ENCODE measurements at regions not wholly inside any gene's neighbourhood (a gene's known extent, or its start where the extent isn't known, plus 50 kb on each side); places are given as distances from the start of the nearest gene placed in this dataset.
A peak's percentile ranks its signal among the peaks of the same experiment; 100 is the strongest.

DNA sequence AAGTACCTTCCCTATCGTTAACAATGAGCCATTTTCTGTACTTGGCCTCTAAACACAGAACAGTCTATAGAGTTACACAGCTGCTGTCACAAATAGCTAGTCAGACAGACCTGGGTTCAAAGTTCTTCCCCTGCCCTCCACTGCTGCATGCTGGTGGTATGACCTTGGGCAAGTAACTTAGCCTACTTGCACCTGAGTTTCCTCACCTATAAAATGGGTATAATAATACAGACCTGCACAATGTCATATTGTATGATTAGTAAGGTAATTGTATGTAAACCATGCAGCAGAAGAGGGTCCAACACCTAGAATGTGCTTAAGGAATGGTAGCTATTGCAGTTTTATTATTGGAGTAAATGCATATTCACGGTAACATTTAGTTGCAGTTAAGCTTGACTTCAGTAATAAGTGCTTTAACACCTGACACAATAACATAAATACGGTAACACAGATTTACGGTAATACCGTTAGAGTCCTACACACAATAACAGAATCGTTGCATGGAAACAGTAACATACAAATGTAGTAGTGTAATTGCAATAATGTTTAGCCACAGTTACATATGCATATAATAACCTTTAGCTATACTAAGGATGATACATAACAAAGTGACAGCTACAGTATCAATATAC is 193.3 kb upstream of the CSF3R start:
- DNase-seq (ENCODE audit: low read depth) = no peak

DNA sequence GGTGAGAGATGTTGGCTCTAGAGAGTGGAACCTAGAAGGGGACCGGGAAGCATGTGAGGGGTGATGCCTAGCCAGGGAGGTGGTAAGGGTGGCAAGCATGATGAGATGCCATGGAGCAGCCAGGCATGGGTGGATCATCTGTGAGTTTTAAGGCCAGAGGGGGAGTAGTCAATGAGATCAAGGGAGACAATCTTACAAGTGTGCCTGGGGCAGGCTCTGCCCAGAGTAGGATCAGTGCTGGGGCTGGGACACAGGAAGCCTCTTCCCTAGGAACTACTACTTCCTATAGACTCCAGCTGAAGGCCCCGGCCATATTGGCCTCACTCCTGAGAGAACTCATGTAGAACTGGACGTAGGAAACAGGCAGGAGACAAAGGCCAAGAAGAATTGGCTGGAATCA is 192.4 kb upstream of the CSF3R start:
- no peak for DNase-seq (ENCODE audit: low read depth)

DNA sequence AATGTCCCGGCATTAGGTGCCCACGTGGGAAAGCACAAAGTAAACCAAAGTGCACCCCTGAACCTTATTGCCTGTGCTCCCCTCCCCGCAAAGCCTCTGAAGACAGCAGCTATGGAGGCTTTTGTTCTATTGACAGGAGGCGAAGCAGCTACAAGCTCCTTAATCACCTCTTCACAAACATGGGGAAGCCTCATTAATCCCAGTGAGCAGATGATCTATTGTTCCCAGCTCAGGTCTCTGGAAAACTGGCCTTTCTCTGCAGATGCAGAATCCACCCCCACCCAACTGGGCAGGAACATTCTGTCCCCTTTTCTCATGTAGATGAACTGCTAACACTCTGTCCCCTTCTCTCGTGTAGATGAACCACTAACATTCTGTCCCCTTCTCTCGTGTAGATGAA is 190.5 kb upstream of the CSF3R start:
- no peak for DNase-seq (ENCODE audit: low read depth)

DNA sequence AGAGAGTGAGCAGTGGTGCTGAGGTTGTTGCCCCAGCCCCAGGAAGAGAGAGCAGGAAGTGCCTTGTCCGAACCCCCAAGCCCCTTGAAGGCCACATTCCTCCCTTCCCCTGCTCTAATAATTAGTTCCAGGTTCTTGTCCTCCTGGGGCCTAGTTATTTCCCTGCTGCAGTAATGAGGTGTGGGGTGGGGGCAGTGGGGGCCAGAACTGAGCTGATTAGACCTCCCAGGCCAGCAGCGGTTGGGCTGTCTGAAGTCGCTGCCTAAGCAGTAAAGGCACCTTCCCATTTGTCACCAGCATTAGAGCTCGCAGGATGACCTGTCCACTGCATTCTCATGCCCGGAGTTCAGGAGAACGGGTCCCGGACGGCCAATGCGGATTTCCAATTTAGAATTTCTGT is 186.5 kb upstream of the CSF3R start:
- no peak for DNase-seq (ENCODE audit: low read depth)

DNA sequence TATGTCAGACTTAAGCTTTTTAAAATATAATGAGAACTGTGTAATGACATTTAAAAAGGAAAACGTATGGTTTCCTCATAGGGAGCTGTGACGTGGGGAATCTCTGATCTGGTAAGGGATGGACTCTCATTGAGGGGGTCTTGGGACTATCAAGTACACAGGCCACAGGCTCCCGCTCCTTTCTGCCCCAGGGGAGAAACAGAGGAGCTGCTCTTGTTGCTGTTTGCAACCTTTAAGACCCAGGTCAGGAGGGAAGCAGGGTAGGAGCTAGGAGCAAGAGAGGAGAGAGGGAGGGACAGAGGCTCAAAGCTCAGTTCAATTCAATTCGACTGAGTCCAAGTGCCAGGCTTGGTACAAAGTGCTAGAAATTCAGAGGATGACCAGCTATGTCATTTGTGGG is 185.1 kb upstream of the CSF3R start:
- DNase-seq (ENCODE audit: low read depth) = no peak

DNA sequence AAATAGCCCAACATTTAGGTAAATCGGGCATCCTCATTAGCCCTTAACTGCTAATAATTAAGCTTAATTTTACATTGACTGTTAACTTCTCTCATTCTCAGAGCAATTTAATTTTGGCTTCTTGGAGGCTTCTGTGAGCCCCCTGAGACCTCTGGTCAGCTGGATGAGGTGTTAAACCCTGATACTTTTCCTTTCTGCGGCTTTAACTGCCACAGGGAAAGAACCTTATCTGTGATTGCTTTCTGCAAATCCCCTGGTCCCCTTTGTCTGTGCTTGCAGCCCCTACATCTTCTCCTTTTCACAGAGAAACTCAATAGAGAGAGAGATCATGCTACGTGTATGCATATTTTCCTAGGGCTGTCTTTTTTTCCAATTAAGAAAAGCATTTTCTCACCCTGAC is 184.5 kb upstream of the CSF3R start:
- no peak for DNase-seq (ENCODE audit: low read depth)

DNA sequence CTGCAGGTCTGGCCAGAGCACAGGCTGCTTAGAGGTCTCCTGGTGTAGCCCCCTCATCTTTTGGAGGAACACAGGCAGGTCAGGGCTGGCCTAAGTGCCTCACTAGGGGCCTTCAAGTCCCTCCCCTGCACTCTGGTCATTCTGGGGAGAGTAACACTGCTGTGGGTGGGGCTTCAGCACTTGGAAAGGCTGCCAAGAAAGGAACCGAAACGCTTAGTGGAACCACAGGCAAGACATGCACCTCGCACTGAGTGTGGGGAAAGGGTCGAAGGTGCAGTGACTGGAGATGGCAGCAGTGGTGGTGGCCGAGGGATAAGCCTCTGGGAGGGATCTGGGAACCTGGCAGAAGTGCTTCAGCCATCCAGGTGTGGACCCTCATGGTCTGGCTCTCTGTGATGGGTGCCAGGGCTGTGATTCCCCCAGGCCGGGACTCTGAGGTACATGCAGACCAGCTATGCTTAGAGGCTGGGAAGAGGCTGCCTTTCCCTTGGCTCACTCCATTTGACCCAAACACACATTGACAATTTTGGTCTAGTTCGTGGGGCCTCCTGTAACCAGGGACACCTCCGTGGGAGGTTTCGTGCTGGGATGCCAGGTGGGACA is 182.9 kb upstream of the CSF3R start:
- DNase-seq (ENCODE audit: low read depth) = no peak

DNA sequence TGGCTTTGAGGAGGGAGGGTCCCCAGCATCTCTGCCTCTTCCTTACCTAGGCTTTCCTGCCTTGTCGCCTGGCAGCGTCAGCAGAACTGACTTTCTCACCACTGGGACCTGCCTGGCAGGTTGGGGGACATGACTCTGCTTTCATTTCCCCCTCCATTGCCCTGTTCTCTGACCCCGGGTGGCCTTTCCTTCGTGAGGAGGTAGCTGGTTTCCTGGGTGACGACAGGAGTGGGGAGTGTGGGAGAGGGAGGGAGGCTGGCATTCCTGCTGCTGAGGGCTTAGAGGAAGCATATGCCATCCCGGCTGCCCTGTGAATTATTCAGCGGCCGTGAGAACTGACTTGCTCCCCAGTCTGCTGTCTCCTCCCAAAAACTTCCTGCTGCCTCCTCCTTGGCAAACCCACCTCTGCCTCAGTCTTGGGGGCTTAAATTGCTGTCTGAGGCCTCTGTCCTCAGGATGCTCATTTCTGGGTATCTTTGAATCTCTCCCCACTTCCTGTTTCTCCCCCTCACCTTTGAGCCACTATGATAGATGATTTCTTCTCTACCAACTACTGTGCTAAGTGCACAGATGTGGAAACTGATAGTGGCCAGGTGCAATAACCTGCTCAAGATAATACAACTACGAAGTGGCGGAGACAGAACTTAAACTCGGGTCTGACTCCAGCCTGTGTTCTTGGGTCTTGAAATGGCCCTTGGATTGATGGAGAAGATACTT is 182.0 kb upstream of the CSF3R start:
- no peak for DNase-seq (ENCODE audit: low read depth)

DNA sequence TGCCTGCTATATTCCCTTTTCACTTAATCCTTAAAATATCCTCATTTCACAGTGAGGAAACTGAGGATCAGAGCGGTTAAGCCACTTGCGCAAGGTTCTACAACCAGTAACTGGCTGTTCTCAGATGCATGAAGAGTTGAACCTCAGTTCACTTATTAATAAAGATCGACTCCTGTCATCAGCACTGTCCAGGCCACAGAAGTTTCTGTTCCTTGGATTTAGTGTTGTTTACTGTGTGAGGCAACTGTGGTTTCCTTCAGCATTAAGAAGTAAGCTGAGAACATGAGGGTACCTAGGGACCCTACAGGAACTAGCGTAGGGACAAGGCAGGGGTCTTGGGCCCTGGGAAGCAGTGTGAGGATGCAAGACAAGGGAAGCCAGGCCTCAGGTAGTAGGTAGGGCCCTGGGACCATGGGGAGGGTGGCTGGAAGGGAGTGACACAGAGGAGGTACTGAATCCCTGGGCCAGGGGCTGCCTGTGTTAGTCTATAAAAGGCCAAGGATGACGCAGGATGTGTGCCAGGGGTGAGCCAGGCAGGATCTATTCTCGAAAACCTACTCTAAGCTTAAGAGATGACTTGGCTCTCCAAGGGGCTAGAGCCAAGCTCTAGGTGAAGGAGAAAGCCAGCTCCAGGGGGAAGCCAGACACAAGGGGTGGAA is 181.2 kb upstream of the CSF3R start:
- DNase-seq (ENCODE audit: low read depth) = no peak

DNA sequence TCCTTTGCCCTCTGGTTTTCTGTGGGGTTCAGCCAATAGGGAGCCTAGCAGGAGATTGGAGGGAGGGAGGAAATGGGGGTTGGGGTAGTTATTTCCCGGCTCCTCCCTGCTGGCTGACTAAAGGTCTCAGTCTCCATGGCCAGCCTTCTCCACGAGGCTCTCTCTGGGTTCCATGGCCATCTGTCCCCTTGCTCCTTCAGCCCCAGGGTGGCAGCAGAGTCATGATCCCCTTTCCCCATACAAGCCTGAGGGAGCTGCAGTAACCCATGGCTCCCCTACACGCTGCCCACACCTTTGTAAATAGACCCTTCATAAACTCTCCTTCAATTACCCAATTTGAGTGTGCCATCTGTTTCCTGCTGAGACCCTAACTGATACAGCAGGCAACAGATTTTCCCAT is 176.1 kb upstream of the CSF3R start:
- DNase-seq (ENCODE audit: low read depth) = no peak

DNA sequence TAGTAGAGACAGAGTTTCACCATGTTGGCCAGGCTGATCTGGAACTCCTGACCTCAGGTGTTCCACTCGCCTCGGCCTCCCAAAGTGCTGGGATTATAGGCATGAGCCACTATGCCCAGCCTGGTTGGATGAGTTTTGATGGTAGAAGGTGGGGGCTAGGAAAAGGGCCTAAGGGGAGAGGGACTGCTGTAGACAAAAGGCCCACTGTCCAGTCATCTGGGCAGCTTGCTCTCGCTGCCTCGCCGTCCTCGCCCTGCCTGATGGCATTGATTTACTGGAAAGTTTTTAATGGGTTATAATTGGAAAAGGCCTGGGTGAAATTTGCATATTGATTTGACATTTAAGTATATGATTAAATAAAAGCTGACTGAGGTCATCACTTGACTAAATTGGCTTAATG is 175.1 kb upstream of the CSF3R start:
- no peak for DNase-seq (ENCODE audit: low read depth)

DNA sequence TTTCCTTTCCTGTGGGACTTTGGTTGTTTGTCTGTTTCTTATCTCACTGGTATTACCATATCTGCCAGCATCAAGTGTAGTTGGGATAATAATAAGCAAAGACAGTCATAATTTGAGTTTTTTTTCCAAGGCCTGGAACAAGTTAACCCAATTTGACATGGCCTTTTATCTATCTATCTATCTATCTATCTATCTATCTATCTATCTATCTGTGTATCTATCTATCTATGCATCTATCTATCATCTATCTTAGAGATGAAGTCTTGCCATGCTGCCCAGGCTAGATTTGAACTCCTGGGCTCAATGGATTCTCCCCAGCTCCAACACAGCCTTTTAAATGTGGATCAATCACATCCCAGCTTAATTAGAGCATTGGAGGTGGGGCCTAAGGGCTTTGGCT is 174.1 kb upstream of the CSF3R start:
- DNase-seq (ENCODE audit: low read depth) = no peak

DNA sequence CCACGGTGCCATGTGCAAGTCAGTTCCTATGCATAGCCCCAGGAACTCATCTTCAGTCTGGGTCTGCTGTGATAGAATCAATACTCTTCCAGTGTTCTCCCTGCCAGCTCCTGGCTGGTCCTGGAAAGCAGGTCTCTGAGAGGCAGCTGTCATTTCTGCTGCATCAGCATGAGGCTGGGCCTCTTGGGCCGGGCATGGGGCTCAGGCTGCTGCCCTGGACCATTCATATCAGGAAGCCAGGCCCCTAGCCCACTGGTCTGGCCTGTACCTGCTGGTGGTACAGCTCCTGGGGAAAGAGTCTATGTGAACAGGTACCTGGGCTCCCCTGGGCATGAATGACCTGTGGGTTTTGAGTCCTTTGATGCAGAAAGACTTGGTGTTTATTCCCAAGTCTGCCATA is 173.6 kb upstream of the CSF3R start:
- no peak for DNase-seq (ENCODE audit: low read depth)

DNA sequence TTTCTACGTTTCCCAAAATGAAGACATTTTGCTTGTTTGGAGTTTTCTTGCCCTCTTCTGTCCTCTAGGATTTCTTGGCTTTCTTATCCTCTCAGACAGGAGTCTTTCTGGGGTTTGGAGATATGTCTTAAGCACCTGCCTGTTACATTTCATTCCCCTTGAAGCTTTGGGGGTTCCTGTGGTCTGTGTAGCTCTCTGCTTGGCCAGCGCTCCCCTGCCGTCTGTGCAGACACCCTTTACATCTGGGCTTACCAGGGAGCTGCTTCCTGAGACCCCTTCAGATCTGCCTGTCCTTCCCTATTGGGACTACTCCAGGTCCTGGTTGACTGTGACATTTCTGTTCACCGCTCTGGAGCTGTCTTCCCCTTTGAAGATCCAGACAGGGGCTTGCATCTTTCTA is 171.9 kb upstream of the CSF3R start:
- no peak for DNase-seq (ENCODE audit: low read depth)

DNA sequence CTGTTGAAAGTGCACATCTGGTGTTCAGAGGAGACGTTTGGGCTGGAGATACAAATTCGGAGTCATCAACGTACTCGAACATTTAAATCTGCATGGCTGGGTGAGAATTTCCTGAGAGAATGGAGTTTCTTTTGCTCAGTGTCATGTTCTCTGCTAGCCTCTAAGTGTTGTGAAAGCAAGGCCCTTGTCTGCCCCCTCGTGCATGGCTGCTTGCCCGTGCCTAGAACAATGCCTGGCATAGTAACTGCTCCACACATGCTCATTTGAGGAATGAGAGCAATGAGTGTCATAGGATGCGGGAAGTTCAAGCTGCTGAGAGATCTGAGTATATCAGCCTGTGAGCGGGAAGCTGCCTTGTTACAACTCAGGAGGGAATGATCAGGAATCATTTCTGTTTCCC is 171.1 kb upstream of the CSF3R start:
- DNase-seq (ENCODE audit: low read depth) = no peak

DNA sequence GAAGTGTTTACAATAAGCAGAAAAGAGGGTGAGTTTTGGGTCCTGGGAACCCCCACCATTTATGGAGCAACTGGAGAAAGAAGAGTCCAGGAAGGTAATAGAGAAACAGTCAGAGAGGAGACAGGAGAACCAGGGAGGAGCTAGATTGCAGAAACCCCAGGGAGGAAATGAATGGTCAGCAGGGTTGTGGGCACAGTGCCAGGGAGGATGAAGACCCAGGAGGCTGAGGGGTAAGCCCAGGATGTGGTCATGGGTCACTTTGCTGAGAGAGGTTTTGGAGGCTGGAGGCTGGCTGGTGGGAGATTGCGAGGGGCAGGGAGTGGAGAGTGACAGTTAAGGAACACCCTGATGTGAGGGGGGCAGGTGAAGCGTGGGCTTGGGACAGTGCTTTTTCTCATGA is 169.9 kb upstream of the CSF3R start:
- DNase-seq (ENCODE audit: low read depth) = no peak

DNA sequence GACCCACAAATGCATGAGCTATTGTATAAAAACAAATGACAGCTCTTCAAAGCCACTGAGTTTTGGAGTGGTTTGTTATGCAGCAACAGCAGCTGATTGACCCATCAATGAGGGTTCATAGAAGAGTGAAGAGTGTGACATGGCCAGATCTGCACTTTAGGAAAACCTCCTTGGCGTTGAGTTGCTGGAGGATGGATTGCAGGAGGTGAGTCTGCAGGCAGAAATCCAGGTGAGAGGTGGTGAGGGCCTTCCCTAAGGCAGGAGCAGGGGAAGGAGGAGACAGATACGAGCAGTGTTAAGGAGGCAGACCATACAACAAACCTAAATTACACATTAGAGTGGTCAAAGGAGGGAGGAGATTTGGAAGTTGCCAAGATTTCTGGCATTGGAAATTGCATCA is 169.3 kb upstream of the CSF3R start:
- DNase-seq (ENCODE audit: low read depth) = no peak

DNA sequence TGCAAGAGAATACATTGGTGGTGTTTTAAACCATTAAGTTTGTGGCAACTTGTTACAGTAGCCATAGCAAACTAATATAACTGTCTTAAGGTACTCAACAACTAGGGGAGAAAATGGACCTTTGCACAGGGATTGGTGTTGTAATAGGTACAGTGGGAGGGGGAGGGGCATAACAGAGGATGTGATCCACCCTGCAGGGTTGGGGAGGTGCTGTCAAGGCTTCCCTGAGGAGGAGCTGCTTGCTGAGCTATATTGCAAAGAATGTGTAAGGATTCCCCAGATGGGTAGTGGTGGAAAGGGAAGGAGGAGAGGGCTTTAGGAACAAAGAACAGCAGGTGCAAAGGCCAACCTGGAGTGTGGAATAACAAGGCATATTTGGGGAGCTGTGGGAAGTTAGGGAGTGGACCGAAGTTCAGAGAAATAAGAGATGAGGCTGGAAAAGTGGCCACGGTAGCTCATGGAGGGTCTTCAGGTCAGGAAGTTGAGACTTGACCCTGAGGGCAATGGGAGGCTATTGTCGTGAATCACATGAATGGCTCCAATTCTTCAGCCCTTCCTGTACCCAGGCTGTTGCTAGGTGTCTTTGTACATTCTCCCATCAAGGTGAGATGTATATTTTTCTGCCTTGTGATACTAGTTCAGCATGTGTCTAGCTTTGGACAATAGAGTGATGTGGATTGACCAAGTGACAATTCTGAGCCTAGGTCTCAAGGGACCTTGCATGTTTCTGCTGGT is 168.6 kb upstream of the CSF3R start:
- DNase-seq (ENCODE audit: low read depth) = no peak

DNA sequence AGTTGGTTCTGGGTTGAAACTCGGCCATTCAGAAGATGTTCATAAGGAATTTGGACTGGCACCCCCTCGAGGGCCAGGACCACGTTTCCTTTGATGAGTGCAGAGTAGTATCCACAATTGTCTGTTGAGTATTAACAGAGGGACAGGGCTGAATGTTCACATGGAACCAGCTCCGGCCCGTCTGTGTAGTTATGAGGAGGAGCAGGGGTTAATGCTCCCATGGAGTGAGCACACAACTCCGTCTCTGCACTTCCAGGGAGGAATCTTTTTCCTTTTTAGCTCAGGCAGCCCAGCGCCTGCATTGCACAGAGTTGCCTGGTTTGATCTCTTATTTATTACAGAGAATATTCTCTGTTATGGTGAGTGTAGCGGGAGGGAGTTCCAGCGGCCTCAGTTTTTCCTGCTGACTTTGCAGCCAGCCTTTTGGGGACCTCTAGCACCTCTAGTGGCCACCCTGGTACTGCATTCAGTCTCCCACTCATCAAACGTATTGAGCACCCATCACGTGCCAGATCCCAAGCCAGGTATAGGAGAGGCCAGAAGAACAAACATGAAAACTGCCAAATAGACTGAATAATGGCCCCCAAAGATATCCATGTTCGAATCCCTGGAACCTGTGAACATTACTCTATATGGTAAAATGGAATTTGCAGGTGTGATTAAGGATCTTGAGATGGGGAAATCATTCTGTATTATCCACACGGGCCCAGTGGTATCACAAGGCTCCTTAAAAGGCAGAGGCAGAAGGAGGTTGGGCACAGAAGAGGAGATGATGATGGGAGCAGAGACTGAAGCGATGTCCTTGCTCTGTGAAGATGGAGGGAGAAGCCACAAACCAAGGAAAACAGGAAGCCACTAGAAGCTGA is 167.7 kb upstream of the CSF3R start:
- DNase-seq (ENCODE audit: low read depth) = peak; percentile 39

DNA sequence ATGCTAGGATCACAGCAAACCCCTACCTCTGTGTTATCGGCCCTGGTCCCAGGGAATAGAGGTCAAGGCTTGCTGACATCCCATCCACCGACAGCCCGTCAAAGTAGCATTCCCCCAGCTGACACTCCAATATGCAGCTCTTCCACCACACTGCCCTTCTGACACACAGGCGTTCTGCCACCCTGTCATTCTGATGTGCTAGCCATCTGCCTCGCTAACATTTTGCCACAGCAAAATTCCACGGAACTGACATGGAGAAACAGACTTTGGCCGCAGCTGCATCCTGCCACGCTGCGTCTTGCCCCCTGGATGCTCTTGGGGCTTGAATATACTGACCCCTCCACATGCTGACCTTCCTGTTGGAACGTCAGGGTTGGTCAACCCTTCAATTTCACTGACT is 163.2 kb upstream of the CSF3R start:
- DNase-seq (ENCODE audit: low read depth) = no peak

DNA sequence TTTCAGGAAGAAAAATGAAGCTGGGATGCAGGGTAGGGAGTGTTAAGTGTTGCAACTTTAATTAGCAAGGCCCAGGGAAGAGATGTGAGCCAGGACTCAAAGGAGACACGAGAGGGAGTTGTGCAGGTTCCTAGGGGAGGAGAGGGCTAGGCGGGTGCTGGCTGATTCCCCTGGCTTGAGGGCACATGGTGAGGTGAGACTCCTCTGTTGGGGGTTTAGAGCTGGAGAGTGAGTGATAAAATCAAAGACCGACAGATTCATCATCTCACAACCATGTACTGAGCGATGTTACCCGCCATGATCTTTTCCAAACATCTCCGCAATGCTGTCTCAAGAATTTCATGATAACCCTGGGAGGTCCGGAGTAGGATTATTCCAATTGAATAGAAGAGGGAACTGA is 161.8 kb upstream of the CSF3R start:
- no peak for DNase-seq (ENCODE audit: low read depth)
